A549 (cell line): ENCODE measurements at regions not wholly inside any gene's neighbourhood (a gene's known extent, or its start where the extent isn't known, plus 50 kb on each side); places are given as distances from the start of the nearest gene placed in this dataset.

ENCODE experiments used
- ATAC-seq, 2 experiments: fragments of 200-7000 bp in 1 of 2; fragments of >200 bp in 1 of 2; cut with Nextera tagmentation in 1 of 2; cut with Tn5 transposase in 1 of 2; 3 replicates each; pipeline versions ENCODE4 v1.8.0 to v1.9.1; 2018 to 2020; ENCODE audit warnings: mild to moderate bottlenecking in 1 of 2, moderate library complexity in 1 of 2
- CTCF ChIA-PET: fragments of 300-600 bp; sonication (Branson Sonifier 250); formaldehyde crosslinking; extraction: SDS; loops from one replicate; lab custom pipeline; 2021; ENCODE audit warnings: antibody characterized with exemption, inconsistent platforms; lab: Yijun Ruan, JAX
- POLR2A ChIA-PET: fragments of 350-600 bp; formaldehyde crosslinking; extraction: SDS; loops from one replicate; lab custom pipeline; 2021; ENCODE audit warnings: antibody characterized with exemption, inconsistent platforms; lab: Yijun Ruan, JAX
- DNase-seq, 2 experiments: peaks; one replicate each; pipeline versions ENCODE4 v3.0.0 to v3.0.0-alpha.2; 2011 to 2016; ENCODE audit warnings: low read depth in 1 of 2, low spot score in 1 of 2
- FAIRE-seq: peaks from 2 replicates; lab custom pipeline; 2011; peaks lifted over from hg19 to GRCh38; lab: Jason Lieb, UNC
- H3K27ac ChIP-seq, 2 experiments: fragments of >200 bp; sonication (Bioruptor Twin); formaldehyde crosslinking; 3 replicates each; pipeline ENCODE4 v1.5.1; 2016 to 2017
- H3K4me1 ChIP-seq: fragments of >200 bp; sonication (Bioruptor Twin); formaldehyde crosslinking; 3 replicates; pipeline ENCODE4 v1.6.1; 2016
- H3K4me2 ChIP-seq: fragments of >200 bp; sonication (Bioruptor Twin); formaldehyde crosslinking; 3 replicates; pipeline ENCODE4 v1.6.1; 2016
- H3K4me3 ChIP-seq: fragments of >200 bp; sonication (Bioruptor Twin); formaldehyde crosslinking; 3 replicates; pipeline ENCODE4 v1.5.1; 2016
- H3K9me3 ChIP-seq: fragments of >200 bp; sonication (Bioruptor Twin); formaldehyde crosslinking; 3 replicates; pipeline ENCODE4 v1.6.1; 2016
- CEBPB ChIP-seq, 2 experiments: fragments of >200 bp in 1 of 2; sonication (Bioruptor Twin) in 1 of 2; formaldehyde crosslinking in 1 of 2; IDR thresholded peaks; 2 replicates each; pipeline ENCODE4 v1.6.1; 2012 to 2016
- CHD2 ChIP-seq: fragments of 150-350 bp; IDR thresholded peaks from 2 replicates; pipeline ENCODE4 v1.6.1; 2014; ENCODE audit warnings: low read length; ENCODE audit not compliant: partially characterized antibody
- EHF ChIP-seq: fragments of 250-450 bp; sonication (Bioruptor Pico); IDR thresholded peaks from 2 replicates; pipeline ENCODE4 v1.5.0; 2020; ENCODE audit warnings: mild to moderate bottlenecking
- EP300 ChIP-seq, 2 experiments: fragments of >200 bp; sonication (Bioruptor Twin); formaldehyde crosslinking; IDR thresholded peaks; 2 replicates in 1 of 2; 3 replicates in 1 of 2; pipeline ENCODE4 v1.6.1; 2016 to 2017
- ESRRA ChIP-seq: fragments of 150-350 bp; IDR thresholded peaks from 2 replicates; pipeline ENCODE4 v1.6.1; 2014; ENCODE audit warnings: mild to moderate bottlenecking, low read length, borderline replicate concordance
- FOSB ChIP-seq: fragments of 250-450 bp; sonication (Bioruptor Pico); IDR thresholded peaks from 2 replicates; pipeline ENCODE4 v1.5.0; 2020; ENCODE audit warnings: mild to moderate bottlenecking, moderate library complexity
- GATA3 ChIP-seq: IDR thresholded peaks from 2 replicates; pipeline ENCODE4 v1.6.1; 2012; ENCODE audit warnings: borderline replicate concordance
- HDAC2 ChIP-seq: fragments of 200-600 bp; sonication (generic); IDR thresholded peaks from 2 replicates; pipeline ENCODE4 v1.6.1; 2016
- HOXB5 ChIP-seq: fragments of 250-450 bp; sonication (Bioruptor Pico); IDR thresholded peaks from 2 replicates; pipeline ENCODE4 v1.5.0; 2020; ENCODE audit warnings: mild to moderate bottlenecking, moderate library complexity
- JUN ChIP-seq, 2 experiments: fragments of >200 bp; sonication (Bioruptor Twin); formaldehyde crosslinking; IDR thresholded peaks; 2 replicates in 1 of 2; 3 replicates in 1 of 2; pipeline ENCODE4 v1.6.1; 2016 to 2017
- JUNB ChIP-seq: fragments of >200 bp; sonication (Bioruptor Twin); formaldehyde crosslinking; IDR thresholded peaks from 2 replicates; pipeline ENCODE4 v1.6.1; 2016
- MAZ ChIP-seq: fragments of 150-350 bp; IDR thresholded peaks from 2 replicates; pipeline ENCODE4 v1.6.1; 2014; ENCODE audit warnings: antibody characterized with exemption, low read depth, low read length, borderline replicate concordance
- NFE2L2 ChIP-seq: fragments of 150-350 bp; conservative IDR thresholded peaks from 2 replicates; pipeline ENCODE4 v1.6.1; 2014; ENCODE audit warnings: low read length
- POLR2A ChIP-seq: IDR thresholded peaks from 2 replicates; pipeline ENCODE4 v1.6.1; 2012; ENCODE audit warnings: mild to moderate bottlenecking, low read length
- POLR2AphosphoS2 ChIP-seq: conservative IDR thresholded peaks from 2 replicates; pipeline ENCODE4 v1.6.1; 2012; ENCODE audit warnings: low read length, improper control_type of control experiment, inconsistent platforms
- RAD21 ChIP-seq, 2 experiments: fragments of >200 bp in 1 of 2; sonication (Bioruptor Twin) in 1 of 2; formaldehyde crosslinking in 1 of 2; IDR thresholded peaks in 1 of 2; conservative IDR thresholded peaks in 1 of 2; 2 replicates in 1 of 2; 3 replicates in 1 of 2; pipeline ENCODE4 v1.6.1; 2012 to 2018; ENCODE audit warnings: inconsistent platforms in 1 of 2
- RCOR1 ChIP-seq: fragments of 150-350 bp; IDR thresholded peaks from 2 replicates; pipeline ENCODE4 v1.6.1; 2014; ENCODE audit warnings: antibody characterized with exemption, low read length, low read depth
- RFX5 ChIP-seq: fragments of 450-650 bp; IDR thresholded peaks from 2 replicates; pipeline ENCODE4 v1.7.1; 2014; ENCODE audit warnings: antibody characterized with exemption, mild to moderate bottlenecking, moderate library complexity
- SMC3 ChIP-seq: fragments of >200 bp; sonication (Bioruptor Twin); formaldehyde crosslinking; IDR thresholded peaks from 3 replicates; pipeline ENCODE4 v1.6.1; 2018; ENCODE audit warnings: inconsistent platforms
- ZFP36 ChIP-seq: fragments of 450-650 bp; IDR thresholded peaks from 2 replicates; pipeline ENCODE4 v1.6.1; 2014; ENCODE audit warnings: borderline replicate concordance; ENCODE audit not compliant: partially characterized antibody
- ZSCAN20 ChIP-seq: fragments of 250-450 bp; sonication (Bioruptor Pico); IDR thresholded peaks from 2 replicates; pipeline ENCODE4 v1.8.0; 2022; ENCODE audit warnings: mild to moderate bottlenecking, moderate library complexity
- WGBS: methylation state at CpG from one replicate; pipeline ENCODE4 v1.1.6; 2017; ENCODE audit errors: missing lambda C conversion rate; 5-methylcytosine and 5-hydroxymethylcytosine counted together
- TF ChIP-seq, protein P1 (sequence below): IDR thresholded peaks from 2 replicates; pipeline ENCODE4 v1.6.1; 2012; ENCODE audit warnings: low read depth, borderline replicate concordance
- TF ChIP-seq, protein P2 (sequence below): fragments of >200 bp; sonication (Bioruptor Twin); formaldehyde crosslinking; IDR thresholded peaks from 2 replicates; pipeline ENCODE4 v1.6.1; 2016
- TF ChIP-seq, protein P3 (sequence below): IDR thresholded peaks from 2 replicates; pipeline ENCODE4 v1.6.1; 2012
- TF ChIP-seq, protein P4 (sequence below): IDR thresholded peaks from 2 replicates; pipeline ENCODE4 v1.6.1; 2012
- TF ChIP-seq, protein P5 (sequence below): fragments of 200-600 bp; sonication (generic); IDR thresholded peaks from 2 replicates; pipeline ENCODE4 v1.6.1; 2016; ENCODE audit warnings: antibody characterized with exemption, mild to moderate bottlenecking, moderate library complexity
- TF ChIP-seq, protein P6 (sequence below): fragments of 250-450 bp; sonication (Bioruptor Pico); IDR thresholded peaks from 2 replicates; pipeline ENCODE4 v1.5.0; 2020; ENCODE audit warnings: low read depth, mild to moderate bottlenecking, moderate library complexity
- TF ChIP-seq, protein P7 (sequence below): fragments of 450-650 bp; IDR thresholded peaks from 2 replicates; pipeline ENCODE4 v1.6.1; 2014; ENCODE audit warnings: antibody characterized with exemption

DNA sequence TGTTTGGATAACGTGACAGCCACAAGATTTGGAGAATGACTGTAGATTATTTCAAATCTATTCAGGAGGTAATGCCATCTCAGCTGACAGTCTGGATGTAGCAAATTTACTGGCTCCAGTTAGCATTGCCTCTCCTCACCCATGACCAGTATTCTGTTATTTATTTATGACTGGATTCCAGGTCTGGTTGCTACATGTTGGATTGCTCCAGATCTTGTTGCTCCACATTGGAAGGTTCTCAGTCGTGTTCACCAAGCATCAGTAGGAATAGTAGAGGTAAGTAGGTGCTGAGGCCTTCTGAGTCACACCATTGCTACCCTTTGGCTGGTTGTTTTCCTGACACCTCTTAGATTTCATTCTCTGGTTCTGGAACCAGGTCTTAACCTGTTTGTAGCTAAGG is 69.5 kb upstream of the ELOVL5 start:
- no peak for ATAC-seq
- no peak overlapping the region for H3K4me2 ChIP-seq
- H3K9me3 ChIP-seq = no peaks in the 10 kb centered on the region
- no peak overlapping the region for H3K4me3 ChIP-seq
- CTCF ChIA-PET = interaction anchor here (1.3 to 1.5 kb wide), 3 partner anchors 15 to 247 kb away, joined by 3 to 6 read pairs (median 5); no protein-coding TSS in a partner anchor
- POLR2A ChIA-PET = no interaction called here
- TF ChIP-seq POLR2AphosphoS2 (no peak), ESRRA (no peak), GATA3 (no peak), MAZ (no peak), RCOR1 (no peak), RAD21 (conservative IDR thresholded peaks at IDR 0.05 in 1 of 2, IDR thresholded peaks at IDR 0.05 in 1 of 2) (no peak), POLR2A (no peak), HDAC2 (no peak)
- TF ChIP-seq, protein P1, sequence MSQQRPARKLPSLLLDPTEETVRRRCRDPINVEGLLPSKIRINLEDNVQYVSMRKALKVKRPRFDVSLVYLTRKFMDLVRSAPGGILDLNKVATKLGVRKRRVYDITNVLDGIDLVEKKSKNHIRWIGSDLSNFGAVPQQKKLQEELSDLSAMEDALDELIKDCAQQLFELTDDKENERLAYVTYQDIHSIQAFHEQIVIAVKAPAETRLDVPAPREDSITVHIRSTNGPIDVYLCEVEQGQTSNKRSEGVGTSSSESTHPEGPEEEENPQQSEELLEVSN = no peak
- TF ChIP-seq, protein P2, sequence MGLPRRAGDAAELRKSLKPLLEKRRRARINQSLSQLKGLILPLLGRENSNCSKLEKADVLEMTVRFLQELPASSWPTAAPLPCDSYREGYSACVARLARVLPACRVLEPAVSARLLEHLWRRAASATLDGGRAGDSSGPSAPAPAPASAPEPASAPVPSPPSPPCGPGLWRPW = no peak
- 7% methylated on average over 2 of the region's 2 CpGs for WGBS
- H3K27ac ChIP-seq = no peak overlapping the region
- H3K4me1 ChIP-seq = no peaks in the 10 kb centered on the region
- FAIRE-seq = no peak
- DNase-seq = no peak

DNA sequence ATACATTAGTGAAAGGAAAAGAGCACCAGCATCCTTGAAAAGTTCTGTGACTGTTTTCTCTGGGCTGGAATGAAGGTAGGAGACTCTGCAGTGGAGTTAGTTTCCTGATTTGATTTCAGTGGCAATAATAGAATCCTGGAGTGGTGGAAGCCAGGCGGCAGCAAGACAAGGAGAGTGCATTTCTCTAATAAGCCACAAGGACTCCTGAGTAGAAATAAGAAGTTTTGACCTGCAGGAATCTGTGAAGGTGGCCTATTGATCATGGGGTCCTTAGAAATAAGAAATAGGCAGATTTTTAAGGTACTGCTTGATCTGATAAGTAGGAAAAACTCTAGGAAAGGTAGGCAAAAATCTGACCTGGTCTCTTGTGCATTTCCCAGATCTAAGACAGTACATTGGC is 68.4 kb upstream of the ELOVL5 start:
- TF ChIP-seq FOSB (CRISPR knock-in tag) = no peak
- TF ChIP-seq RFX5 = no peak
- no peak for TF ChIP-seq POLR2AphosphoS2
- TF ChIP-seq JUNB = no peak
- no peak for TF ChIP-seq HOXB5 (CRISPR knock-in tag)
- Histone ChIP-seq H3K4me3 (no peak overlapping the region), H3K27ac (no peak overlapping the region), H3K9me3 (no peaks in the 10 kb centered on the region), H3K4me1 (no peaks in the 10 kb centered on the region), H3K4me2 (no peak overlapping the region)
- no peak for DNase-seq
- no peak for ATAC-seq
- WGBS = 75% methylated on average over 1 of the region's 1 CpG
- CTCF ChIA-PET = no interaction called here
- FAIRE-seq = no peak
- POLR2A ChIA-PET = no interaction called here

DNA sequence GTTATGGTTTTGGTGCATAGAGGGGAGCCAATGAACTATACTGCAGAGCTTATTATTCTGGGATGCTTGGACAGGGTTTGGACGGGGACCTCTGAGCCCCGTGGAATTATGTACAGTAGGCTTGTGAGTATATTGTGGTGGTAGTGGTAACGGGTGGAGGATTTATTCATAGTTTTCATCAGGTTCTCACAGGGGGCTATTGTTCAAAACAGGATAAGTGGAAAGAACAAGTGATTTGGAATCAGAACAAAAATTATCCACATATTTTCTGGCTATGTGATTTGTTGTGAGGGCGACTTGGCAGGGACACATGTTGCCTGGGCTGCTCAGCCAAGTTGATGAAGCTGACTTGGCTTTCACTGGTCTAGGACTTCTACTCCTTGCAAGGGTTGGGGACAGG is 64.6 kb upstream of the ELOVL5 start:
- FAIRE-seq = no peak
- Histone ChIP-seq H3K4me2 (no peak overlapping the region), H3K4me3 (no peak overlapping the region), H3K27ac (no peak overlapping the region), H3K9me3 (no peaks in the 10 kb centered on the region), H3K4me1 (no peaks in the 10 kb centered on the region)
- TF ChIP-seq CEBPB (IDR thresholded peaks at IDR 0.05) = no peak
- TF ChIP-seq, protein P3, sequence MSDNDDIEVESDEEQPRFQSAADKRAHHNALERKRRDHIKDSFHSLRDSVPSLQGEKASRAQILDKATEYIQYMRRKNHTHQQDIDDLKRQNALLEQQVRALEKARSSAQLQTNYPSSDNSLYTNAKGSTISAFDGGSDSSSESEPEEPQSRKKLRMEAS = no peak
- TF ChIP-seq EP300 (IDR thresholded peaks at IDR 0.05) = no peak
- TF ChIP-seq, protein P4, sequence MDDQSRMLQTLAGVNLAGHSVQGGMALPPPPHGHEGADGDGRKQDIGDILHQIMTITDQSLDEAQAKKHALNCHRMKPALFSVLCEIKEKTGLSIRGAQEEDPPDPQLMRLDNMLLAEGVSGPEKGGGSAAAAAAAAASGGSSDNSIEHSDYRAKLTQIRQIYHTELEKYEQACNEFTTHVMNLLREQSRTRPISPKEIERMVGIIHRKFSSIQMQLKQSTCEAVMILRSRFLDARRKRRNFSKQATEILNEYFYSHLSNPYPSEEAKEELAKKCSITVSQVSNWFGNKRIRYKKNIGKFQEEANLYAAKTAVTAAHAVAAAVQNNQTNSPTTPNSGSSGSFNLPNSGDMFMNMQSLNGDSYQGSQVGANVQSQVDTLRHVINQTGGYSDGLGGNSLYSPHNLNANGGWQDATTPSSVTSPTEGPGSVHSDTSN = no peak
- no peak for TF ChIP-seq ZSCAN20 (CRISPR knock-in tag)
- TF ChIP-seq NFE2L2 = no peak
- no peak for TF ChIP-seq CHD2
- TF ChIP-seq, protein P5, sequence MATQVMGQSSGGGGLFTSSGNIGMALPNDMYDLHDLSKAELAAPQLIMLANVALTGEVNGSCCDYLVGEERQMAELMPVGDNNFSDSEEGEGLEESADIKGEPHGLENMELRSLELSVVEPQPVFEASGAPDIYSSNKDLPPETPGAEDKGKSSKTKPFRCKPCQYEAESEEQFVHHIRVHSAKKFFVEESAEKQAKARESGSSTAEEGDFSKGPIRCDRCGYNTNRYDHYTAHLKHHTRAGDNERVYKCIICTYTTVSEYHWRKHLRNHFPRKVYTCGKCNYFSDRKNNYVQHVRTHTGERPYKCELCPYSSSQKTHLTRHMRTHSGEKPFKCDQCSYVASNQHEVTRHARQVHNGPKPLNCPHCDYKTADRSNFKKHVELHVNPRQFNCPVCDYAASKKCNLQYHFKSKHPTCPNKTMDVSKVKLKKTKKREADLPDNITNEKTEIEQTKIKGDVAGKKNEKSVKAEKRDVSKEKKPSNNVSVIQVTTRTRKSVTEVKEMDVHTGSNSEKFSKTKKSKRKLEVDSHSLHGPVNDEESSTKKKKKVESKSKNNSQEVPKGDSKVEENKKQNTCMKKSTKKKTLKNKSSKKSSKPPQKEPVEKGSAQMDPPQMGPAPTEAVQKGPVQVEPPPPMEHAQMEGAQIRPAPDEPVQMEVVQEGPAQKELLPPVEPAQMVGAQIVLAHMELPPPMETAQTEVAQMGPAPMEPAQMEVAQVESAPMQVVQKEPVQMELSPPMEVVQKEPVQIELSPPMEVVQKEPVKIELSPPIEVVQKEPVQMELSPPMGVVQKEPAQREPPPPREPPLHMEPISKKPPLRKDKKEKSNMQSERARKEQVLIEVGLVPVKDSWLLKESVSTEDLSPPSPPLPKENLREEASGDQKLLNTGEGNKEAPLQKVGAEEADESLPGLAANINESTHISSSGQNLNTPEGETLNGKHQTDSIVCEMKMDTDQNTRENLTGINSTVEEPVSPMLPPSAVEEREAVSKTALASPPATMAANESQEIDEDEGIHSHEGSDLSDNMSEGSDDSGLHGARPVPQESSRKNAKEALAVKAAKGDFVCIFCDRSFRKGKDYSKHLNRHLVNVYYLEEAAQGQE = no peak
- no peak for TF ChIP-seq EHF (CRISPR knock-in tag)
- no peak for TF ChIP-seq JUN (IDR thresholded peaks at IDR 0.05)
- TF ChIP-seq ZFP36 = no peak
- TF ChIP-seq, protein P6, sequence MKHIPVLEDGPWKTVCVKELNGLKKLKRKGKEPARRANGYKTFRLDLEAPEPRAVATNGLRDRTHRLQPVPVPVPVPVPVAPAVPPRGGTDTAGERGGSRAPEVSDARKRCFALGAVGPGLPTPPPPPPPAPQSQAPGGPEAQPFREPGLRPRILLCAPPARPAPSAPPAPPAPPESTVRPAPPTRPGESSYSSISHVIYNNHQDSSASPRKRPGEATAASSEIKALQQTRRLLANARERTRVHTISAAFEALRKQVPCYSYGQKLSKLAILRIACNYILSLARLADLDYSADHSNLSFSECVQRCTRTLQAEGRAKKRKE = no peak
- TF ChIP-seq HDAC2 = no peak
- TF ChIP-seq, protein P7, sequence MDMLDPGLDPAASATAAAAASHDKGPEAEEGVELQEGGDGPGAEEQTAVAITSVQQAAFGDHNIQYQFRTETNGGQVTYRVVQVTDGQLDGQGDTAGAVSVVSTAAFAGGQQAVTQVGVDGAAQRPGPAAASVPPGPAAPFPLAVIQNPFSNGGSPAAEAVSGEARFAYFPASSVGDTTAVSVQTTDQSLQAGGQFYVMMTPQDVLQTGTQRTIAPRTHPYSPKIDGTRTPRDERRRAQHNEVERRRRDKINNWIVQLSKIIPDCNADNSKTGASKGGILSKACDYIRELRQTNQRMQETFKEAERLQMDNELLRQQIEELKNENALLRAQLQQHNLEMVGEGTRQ = no peak
- no peak for TF ChIP-seq SMC3
- CTCF ChIA-PET = interaction anchor here (1.8 to 4.0 kb wide), 3 partner anchors 15 to 241 kb away, joined by 5 to 27 read pairs (median 7); no protein-coding TSS in a partner anchor
- no peak for ATAC-seq
- 57% methylated on average over 4 of the region's 4 CpGs for WGBS
- POLR2A ChIA-PET = no interaction called here
- no peak for DNase-seq
